GM21381 (cell line): ENCODE measurements at regions not wholly inside any gene's neighbourhood (a gene's known extent, or its start where the extent isn't known, plus 50 kb on each side); places are given as distances from the start of the nearest gene placed in this dataset.

Experiments used
- ATAC-seq: cut with Tn5 transposase; IDR thresholded peaks from one replicate; pipeline ENCODE4 v1.9.1; 2021; ENCODE audit warnings: mild to moderate bottlenecking, moderate library complexity; ENCODE audit not compliant: unreplicated experiment

DNA sequence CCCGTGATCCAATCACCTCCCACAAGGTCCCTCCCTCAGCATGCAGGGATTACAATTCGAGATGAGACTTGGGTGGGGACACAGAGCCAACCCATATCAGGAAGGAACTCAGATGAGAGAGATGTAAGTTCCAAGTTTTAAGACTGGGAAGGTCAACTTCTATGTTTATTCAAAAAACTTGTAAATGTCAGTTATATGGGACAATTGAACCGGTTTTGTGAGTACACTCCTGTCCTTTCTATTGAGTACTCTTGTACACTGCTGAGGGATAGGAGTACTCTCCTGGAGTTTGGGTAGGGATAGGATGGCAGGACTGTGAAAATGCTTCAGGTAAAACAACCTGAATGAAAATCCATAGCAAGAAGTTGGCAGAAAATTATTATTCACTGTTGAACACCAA, 239.1 kb downstream of the ZNF674 start:
- ATAC-seq, result no peak

DNA sequence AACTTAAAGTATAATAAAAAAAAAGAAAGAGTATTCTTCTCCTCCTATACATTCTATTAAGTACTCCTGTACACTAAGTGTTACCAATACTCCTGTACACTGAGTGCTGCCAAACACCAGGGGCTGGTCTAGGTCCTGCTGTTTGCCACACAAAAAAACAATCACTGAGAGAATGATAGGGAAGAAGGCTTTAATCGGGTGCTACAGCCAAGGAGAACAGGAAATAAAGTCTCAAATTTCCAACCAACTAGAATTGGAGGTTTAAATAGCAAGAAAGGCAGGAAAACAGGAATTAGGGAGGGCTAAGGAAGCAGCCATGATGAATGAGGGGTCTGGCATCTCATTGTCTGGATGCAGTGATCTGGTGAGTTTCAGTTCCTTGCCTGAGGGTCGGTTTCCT, 239.8 kb downstream of the ZNF674 start:
- ATAC-seq, result no peak

DNA sequence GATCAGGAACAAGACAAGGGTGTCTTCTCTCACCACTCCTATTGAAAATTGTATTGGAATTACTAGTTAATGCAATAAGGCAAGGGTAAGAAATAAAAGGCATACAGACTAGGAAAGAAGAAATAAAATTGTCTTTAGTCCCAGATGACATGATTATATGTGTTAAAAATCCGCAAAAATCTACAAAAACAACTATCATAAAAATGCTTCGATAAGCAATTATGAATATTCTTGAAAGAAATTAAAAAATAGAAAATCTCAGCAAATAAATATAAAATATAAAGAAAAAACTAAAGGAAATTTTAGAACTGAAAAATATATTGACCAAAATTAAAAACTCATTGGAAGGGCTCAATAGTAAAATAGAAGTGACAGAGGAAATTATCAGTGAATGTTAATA, 243.3 kb downstream of the ZNF674 start:
- ATAC-seq, result no peak

DNA sequence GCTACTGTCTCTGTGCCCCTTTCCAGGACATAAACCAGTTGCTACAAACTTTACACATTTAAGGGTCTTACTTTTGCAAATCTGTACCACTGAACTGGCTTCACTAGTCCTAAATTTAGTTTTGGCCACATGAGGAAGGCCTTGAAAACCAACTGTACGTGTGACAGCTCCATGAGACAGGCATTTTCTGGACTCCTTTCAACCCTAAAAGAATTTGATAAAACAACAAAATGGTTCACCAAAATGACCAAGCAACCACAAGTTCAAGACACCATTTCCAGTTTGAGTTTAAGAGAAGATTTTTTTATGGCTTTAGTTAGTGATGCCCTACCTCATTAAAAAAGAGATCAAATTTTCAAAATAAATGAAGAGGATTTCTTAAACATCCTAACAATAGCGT, 246.4 kb downstream of the ZNF674 start:
- ATAC-seq, result no peak

DNA sequence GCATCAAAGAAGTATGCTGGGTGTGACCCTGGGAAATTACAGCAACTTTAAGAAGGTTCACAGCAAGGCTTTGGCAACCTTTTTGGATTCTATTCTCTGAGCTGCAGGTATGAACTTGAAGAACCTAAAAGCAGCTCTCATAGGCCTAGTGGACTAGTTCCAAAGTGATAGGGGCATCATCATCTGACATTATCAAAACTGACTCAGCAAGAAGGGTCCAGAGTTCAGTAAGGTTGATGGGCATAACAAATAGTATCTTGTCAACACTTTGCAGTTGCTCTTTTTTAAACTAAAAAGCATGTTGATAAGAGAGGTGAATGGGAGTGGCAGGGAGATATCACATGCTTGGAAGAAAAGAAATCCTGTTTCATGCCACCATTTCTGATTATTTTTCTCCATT, 249.3 kb downstream of the ZNF674 start:
- ATAC-seq, result no peak

DNA sequence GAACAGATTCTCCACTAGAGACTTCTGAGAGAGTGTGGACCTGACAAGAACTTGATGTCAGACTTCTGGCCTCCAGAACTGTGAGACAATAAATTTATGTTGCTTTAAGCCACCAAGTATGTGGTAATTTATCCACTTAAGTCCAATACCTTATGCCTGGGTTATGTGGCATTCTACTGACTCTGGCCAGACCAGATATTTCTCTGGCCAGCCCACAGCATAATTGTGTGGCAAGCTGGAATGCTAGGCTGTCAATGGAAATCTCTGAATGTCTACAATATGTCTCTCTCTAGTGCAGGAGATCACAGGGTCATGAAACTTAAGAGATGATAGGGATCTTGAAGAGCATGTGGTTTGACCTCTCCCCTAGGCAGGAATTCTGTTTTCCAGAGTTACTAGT, 251.0 kb downstream of the ZNF674 start:
- no peak for ATAC-seq

DNA sequence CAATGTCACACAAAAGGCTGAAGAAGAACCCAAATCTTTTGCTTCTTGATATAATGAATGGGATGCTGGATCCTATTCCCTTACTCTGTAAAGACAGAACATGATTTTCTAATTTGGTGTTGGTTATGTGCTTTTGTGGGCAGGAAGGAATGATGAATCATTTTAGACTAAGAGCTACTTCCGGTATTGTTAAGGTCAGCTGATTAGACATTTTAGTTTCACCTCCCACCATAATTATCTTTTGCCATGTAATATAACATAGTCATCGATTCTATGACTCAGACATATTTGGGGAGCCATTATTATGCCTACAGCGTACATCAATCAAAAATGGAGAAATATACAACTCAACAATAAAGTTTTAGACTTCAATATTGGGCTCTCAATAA, 265.3 kb downstream of the ZNF674 start:
- no peak for ATAC-seq

DNA sequence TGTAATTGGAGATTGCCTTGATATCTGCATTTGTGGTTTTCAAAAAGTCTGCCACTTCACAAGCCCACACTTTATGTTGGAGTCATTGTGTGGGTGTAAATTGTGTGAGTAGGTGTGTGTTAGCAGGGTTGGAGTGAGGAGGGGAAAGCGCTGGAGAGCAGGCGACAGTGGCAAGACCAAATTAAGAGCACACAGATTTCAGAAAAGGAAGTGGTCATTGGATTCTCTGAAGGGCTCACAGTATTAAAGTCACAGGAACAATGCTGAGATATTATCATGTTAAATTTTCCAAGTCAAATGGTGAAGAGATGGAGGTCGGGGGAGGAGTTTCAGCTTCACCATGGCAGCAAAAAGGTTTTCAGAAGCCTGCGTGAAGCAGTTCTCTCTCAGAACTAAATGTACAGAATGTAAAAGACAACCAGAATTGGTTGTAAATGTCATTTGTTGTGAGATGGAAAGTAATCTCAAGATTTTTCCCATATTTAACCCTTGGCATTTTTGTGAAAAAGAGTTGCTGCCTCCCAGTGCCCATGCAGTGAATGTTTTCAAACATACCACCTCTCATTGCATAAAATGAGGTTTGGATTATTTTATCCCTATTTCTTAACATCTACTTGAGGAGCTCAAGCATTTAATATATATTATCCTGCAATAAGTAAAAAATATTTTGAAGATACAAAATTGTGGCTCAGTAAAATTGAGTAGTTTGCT, 265.9 kb downstream of the ZNF674 start:
- ATAC-seq, result no peak

DNA sequence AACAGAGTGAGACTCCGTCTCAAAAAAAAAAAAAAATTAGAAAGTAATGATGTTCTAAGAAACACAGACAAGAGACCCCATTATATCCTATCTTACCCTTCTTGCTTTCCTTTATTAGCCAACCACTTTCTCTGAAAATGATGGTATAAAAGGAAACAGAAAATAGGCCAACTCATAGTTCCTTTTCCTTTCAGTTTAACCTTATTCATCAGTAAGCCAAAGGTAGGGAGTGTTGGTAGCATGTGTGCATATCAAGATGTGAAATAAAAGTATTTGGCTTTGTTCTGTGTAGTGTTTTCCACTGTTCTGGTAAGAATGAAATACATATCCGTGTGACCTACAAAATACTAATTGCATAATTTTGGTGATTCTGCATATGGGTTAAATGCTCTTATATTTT, 266.6 kb downstream of the ZNF674 start:
- no peak for ATAC-seq

DNA sequence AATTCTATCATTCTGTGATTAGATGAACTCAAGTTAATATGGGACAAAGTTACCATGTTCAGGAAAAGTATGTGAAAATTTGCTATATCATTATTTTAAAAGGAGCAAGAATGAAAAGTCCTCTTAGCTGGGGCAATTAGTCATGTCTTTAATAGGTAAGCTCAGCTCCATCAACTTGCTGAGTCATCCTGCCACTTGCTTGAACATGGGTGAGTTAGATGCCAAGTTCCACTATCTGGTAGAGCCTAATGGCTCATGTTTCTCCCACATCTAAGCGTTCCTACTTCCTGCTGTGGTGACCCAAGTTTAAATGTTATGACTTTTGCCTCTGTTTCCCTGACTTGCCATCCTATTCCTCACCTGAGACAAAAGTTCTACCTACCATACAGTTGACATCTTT, 276.8 kb downstream of the ZNF674 start:
- no peak for ATAC-seq

DNA sequence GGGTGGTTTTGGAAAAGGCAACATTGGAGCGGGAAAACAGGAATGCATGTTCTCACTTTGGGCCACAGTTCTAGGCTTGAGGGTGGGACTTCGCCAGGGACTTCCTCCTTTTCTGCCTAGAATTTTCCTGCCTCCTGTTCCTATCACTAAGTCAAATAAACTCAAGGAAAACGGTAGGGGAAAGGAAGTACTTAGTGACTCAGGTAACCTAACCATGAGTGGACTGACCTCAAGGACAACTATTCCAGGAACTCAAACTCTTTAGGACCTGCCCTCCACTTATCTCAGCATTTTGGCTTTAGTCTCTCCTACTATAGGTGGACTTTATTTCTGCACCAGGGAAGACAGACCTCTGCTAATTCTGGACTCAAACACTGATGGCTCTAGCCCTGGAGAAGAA, 281.7 kb downstream of the ZNF674 start:
- no peak for ATAC-seq

DNA sequence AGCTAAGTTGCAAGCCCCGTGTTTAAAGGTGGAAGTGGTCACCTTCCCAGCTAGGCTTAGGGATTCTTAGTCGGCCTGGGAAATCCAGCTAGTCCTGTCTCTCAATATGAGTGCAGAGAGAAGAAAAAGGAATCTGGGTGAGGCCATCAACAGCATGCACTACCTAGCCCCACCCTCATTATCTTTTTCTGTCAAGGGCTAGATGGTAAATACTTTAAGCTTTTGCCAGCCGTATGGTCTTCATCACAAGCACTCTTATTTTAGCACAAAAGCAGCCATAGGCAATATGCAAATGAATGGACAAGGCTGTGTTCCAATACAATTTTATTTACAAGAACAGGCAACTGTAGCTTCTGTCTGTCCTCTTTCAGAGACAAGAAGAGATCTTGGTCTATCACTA, 282.9 kb downstream of the ZNF674 start:
- ATAC-seq, result no peak

DNA sequence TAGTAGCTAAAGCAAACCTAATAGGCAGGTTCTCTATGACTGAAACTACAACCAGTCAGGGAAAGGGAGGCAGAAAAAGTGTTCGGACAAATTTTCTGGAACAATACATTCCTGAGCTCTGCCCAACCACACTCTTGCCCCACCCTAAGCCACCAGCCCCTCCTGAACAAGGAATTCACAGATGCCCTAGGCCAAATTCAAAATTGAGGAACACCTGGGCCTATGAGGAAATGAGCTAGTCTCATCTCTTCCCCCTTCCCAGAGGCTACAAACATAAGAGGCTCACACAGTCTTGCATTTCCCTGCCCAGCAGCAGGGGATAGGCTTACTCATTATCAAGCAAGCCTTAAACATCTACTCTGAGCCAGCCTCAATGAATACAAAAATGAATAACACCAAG, 284.7 kb downstream of the ZNF674 start:
- no peak for ATAC-seq

DNA sequence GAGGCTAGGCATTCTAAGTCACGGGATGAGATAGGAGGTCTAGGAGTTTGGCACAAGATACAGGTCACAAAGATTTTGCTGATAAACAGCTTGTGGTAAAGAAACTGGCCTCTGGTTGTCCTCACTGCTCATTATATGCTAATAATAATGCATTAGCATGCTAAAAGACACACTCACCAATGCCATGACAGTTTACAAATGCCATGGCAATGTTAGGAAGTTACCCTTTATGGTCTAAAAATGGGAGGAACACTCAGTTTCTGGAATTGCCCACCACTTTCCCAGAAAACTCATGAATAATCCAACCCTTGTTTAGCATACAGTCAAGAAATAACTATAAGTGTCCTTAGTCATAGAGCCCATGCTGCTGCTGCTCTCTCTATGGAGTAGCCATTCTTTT, 286.9 kb downstream of the ZNF674 start:
- no peak for ATAC-seq

DNA sequence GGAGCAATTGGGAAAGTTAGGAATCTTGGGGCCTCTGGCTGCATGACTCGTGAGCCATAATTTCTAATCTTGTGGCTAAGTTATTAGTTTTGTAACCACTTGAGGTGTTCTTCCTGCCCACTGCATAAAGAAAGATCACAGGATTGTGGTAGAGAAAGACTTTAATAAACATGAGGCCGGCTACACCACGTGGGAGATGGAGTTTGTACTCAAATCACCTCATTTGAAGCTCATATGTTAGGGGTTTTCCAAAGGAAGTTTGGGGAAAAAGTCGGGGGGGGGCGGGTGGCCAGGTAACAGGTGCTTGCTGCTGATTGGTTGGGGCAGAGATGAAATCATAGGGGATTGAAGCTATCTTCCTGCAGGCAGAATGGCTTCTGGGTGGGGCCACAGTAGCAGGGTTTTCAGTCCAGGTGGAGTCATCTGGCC, 287.8 kb downstream of the ZNF674 start:
- no peak for ATAC-seq

DNA sequence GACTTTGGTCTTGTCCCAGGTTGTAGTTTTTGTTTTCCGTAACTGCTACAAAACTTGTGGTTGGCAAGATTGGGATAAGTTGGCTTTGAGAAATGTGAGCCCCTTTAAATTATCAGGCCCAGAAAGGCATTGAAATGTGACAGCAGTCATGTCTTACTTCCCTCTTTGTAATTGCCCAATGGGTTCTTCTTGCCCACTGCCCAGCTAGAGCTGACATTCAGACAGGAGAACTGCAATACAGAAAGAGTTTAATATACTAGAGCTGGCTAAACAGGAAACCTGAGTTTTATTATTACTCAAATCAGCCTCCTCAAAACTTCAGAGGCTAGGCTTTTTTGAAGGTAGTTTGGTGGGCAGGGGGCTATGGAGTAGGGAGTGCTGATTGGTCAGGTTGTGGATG, 288.3 kb downstream of the ZNF674 start:
- ATAC-seq, result no peak

DNA sequence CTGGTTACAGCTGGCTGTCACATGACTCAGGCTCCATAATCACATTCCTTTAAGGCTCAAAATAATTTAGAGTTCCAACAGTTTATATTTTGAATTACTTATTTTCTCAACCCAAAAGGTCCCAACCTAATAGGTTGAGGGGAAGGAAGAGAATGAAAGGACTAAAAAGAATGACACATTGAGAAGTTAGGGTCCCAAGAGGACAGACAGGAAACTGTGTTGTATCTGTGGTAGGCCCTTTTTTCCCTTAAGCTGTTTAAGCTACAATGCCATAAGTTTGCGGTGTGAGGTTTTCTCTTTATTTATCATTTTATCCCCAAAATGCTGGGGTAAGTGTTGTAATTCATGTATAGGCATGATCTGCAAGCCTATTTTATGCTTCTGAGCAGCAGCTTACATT, 290.2 kb downstream of the ZNF674 start:
- no peak for ATAC-seq

DNA sequence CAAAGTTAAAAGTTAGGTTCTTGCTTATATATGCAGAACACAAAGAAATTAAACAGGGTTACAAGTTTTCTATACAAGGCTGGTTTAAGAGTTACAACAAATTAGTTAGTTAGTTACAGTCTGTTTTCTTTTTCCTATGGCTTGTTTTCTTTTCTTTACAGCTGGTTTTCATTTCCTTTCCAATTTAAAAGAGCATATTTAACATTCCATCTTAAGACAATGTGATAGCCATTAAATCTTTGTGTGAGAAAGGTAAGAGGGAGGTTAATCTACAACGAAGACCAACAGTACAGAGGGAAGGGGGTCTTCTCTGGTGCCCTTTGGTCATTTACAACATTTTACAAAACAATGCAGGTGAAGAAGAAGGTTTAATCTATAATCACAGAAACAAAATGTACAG, 290.6 kb downstream of the ZNF674 start:
- no peak for ATAC-seq

DNA sequence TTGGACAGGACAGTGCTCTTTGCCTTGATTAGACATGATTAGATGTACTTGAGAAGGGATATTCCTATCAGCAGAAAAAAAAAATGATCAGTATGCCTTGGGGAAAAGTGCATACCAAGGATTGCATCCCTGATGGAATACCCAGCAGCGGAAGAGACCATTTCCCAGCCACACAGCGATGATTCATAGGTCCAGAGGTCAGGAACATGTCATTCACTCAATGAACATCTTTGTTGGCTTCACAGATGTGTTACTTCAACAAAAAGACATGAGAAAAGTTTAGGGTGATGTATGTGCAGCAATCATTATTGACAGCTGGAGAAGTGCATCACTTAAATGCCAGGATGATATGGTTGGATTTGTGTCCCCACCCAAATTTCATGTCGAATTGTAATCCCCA, 293.5 kb downstream of the ZNF674 start:
- ATAC-seq, result no peak

DNA sequence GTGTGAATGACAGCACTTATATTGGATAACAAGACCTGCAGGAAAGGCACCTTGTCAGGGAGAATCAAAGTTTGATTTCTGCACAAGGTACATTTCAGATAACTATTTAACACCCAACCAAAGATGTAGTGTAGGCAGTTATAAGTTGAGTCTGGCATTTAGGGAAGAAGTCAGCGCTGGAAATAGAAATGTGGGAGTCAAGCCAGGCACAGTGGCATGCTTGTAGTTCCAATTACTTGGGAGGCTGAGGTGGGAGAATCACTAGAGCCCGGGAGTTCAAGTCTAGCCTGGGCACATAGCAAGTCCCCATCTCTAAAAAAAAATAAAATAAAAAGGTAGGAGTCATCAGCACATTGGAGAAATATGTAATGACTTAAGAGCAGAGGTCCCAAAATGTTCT, 295.1 kb downstream of the ZNF674 start:
- ATAC-seq, result no peak

DNA sequence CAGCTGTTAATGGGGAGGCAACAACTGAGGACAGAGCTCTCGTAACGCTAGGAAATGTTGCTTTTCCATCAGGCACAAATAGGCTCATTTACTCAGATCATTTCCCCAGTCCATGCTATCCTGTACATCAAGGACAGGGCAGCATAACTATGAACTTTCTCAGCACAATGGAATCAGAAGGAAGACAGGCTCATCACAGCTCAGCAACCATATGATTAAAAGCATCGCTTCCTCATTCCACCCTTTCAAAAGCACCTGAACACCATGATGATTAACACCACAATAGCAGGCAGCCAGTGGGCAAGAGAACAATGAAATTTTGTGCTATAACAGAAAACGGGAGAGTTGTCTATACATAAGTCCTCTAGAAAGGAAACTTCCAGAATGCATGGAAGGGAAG, 297.8 kb downstream of the ZNF674 start:
- no peak for ATAC-seq

DNA sequence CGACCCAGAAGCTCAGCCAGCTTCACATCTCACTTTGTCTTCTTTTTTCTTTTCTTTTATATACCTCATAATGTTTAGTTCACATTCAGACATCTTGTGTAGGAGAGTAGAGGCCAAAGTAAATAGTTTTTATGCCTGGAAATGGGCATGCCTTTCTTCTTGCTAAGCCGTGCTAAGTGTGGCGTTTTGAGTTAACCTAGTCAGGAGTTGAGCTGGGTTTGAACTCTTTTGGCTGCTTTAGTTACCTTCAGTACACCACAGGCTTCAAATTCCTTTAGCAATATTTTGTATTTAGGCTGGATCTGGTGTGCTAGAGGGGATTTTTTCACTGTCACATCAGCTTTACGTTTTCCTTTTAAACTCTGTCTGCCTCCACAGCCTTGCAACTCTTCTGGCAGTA, 300.8 kb downstream of the ZNF674 start:
- no peak for ATAC-seq

DNA sequence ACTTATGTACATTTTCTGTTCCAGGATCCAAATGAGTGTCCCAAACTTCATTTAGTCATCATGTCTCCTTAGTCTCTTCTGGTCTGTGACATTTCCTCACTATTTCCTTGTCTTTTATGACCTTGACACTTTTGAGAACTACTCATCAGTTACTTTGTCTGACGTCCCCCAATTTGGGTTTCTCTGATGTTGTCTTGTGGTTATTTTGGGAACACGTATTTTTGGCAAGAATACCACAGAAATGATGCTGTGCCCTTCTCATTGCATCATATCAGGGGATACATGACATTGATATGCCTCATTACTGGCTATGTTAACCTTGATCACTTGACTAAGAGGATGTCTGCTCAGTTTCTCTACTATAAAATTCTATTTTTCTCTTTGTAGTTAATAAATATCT, 308.8 kb downstream of the ZNF674 start:
- no peak for ATAC-seq

DNA sequence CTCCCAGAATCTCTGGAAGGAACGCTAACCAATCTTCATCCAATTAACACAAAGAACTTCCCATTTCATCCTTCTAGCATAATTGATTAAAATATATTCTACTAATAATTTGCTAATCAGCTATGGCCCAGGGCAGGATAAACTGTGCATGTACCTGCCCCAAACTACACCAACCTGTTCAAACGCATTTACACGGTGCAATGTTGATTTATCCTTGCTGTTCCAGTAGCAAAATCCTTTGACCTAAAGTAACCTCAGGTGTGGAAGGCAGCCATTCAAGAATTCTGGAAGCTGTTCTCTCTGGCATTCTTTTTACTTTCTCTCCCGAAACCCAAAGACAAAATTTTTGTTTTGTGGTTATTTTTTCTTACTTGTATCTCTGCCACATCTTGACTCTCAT, 309.4 kb downstream of the ZNF674 start:
- ATAC-seq, result no peak
